Dendritic cell treated with granulocyte-macrophage colony-stimulating factor and Interleukin-4, amounts not matched to agents 40 ng/mL and 50 ng/mL, for 4 days (primary cell): ENCODE measurements at regions not wholly inside any gene's neighbourhood (a gene's known extent, or its start where the extent isn't known, plus 50 kb on each side); places are given as distances from the start of the nearest gene placed in this dataset.

Experiments
- H3K27ac Mint-ChIP-seq: one replicate; pipeline ENCODE4 v1.8.0; 2022; ENCODE audit warnings: mild to moderate bottlenecking, mixed read lengths
- H3K27me3 Mint-ChIP-seq: one replicate; pipeline ENCODE4 v1.8.0; 2022; ENCODE audit warnings: mild to moderate bottlenecking, mixed read lengths
- H3K36me3 Mint-ChIP-seq: one replicate; pipeline ENCODE4 v1.8.0; 2022; ENCODE audit warnings: low read depth, mixed read lengths
- H3K4me1 Mint-ChIP-seq: one replicate; pipeline ENCODE4 v1.8.0; 2022; ENCODE audit warnings: low read depth, mixed read lengths
- H3K4me3 Mint-ChIP-seq: one replicate; pipeline ENCODE4 v1.8.0; 2022; ENCODE audit warnings: mild to moderate bottlenecking, moderate library complexity, mixed read lengths
- H3K9me3 Mint-ChIP-seq: one replicate; pipeline ENCODE4 v1.8.0; 2022; ENCODE audit warnings: mixed read lengths
- intact Hi-C: fragments of 100-400 bp; cut with micrococcal nuclease; formaldehyde crosslinking; loops from one replicate; pipeline ENCODE4 v1.15.0; 2022

- Mint-ChIP-seq H3K4me3 (no peak overlapping the region), H3K27ac (peak overlapping the region; percentile 30), H3K27me3 (peaks cover 73% of the 10 kb centered on the region), H3K36me3 (no peaks in the 10 kb centered on the region), H3K4me1 (peaks cover 29% of the 10 kb centered on the region), H3K9me3 (no peaks in the 10 kb centered on the region)
- intact Hi-C loops, result no loop called here
Measured at GRCh38 chr21:43364261-43364510, 62.7 kb downstream of the SIK1 start.

DNA sequence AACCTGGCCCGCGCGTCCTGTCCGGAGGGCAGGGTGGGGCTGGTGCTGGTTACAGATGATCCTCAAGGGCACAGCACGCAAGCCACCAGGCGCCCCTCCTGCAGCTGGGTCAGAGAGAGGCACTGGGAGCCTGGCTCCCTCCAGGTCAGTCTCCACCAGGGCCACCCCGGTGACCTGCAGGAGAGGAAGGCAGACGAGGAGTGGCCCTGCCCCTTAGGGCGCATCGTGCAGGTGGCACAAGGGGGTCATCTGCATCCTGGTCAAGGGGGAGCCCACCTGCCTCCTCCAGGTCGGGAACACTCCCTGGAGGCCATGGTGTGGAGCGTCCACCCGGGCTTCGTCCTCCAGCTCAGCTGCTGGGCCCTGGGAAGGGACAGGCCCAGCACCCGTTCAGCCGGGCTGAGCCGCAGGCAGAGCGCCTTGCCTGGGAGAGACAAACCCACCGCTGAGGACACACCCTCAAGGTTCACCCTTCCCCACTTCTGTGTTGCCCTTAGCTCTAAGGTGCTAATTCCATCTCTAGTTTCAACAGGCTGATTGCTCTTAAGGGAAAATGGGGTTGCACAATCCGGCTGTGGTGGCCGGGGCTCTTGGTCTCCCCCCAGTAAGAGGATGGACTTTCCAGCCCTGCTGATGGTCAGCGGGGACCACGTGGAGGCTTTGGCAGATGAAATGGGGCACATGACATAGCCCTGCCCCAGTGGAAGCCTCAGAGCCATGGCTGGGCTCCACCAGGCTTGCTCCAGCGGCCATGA lies 63.2 kb downstream of the SIK1 start:
- Mint-ChIP-seq H3K27ac (peak overlapping the region; percentile 30), H3K27me3 (peaks cover 73% of the 10 kb centered on the region), H3K4me1 (peaks cover 25% of the 10 kb centered on the region), H3K36me3 (no peaks in the 10 kb centered on the region), H3K4me3 (no peak overlapping the region), H3K9me3 (no peaks in the 10 kb centered on the region)
- intact Hi-C loops, result no loop called here

DNA sequence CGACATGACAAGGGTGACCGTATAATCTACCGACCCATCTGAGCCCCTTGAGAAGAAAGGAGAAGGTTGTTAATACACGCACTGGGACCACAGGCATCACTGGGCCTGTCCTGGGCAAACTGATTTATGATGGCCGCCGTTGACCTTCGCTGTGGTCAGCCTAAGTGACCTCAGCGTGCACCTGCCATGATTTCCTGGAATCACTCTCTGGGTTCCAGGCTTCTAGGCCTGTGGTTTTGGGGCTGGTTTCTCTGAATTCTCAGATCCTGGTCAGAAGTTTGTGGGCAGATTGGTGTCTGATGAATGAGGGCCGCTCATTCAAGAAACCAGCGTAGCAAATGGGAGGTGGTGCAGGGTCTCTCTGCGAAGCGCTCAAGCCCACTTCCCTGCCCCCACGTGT lies 64.0 kb downstream of the SIK1 start:
- H3K4me1 Mint-ChIP-seq, result peaks cover 25% of the 10 kb centered on the region
- no peaks in the 10 kb centered on the region for H3K9me3 Mint-ChIP-seq
- H3K27me3 Mint-ChIP-seq, result peaks cover 75% of the 10 kb centered on the region
- H3K27ac Mint-ChIP-seq, result peak overlapping the region; percentile 65
- H3K36me3 Mint-ChIP-seq, result no peaks in the 10 kb centered on the region
- H3K4me3 Mint-ChIP-seq, result no peak overlapping the region
- intact Hi-C loops, result no loop called here

DNA sequence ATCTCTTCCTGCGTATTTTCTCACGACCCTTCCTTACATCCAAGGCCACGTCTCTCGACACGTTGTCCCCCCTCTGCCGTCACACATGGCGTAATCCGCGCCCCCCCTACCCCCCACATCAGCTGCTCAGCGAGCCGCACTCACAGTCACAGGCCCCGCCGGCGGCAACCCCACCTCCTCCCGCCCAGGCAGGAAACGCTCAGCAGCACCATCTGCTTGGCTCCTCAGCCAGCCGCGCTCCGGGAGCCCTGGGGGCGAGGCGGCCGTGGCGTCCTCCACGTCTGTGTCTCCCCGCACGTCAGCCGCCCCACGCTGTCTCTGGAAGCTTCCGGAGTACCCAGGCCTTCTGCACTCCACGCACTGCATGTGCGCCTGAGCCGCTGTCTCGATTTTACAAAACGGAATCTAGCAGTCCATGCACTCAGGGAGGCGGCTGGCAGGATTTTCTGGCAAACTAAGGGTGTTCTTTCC lies 64.6 kb downstream of the SIK1 start:
- H3K36me3 Mint-ChIP-seq, result no peaks in the 10 kb centered on the region
- H3K27ac Mint-ChIP-seq, result peak overlapping the region; percentile 65
- intact Hi-C loops, result no loop called here
- H3K9me3 Mint-ChIP-seq, result no peaks in the 10 kb centered on the region
- peak overlapping the region; percentile 56 for H3K4me3 Mint-ChIP-seq
- peaks cover 71% of the 10 kb centered on the region for H3K27me3 Mint-ChIP-seq
- H3K4me1 Mint-ChIP-seq, result peaks cover 25% of the 10 kb centered on the region

- Mint-ChIP-seq H3K4me1 (peaks cover 25% of the 10 kb centered on the region), H3K36me3 (no peaks in the 10 kb centered on the region), H3K4me3 (peak overlapping the region; percentile 56), H3K27ac (peak overlapping the region; percentile 65), H3K9me3 (no peaks in the 10 kb centered on the region), H3K27me3 (peaks cover 64% of the 10 kb centered on the region)
- intact Hi-C loops, result no loop called here
Measured at GRCh38 chr21:43361493-43362296, 65.2 kb downstream of the SIK1 start.

DNA sequence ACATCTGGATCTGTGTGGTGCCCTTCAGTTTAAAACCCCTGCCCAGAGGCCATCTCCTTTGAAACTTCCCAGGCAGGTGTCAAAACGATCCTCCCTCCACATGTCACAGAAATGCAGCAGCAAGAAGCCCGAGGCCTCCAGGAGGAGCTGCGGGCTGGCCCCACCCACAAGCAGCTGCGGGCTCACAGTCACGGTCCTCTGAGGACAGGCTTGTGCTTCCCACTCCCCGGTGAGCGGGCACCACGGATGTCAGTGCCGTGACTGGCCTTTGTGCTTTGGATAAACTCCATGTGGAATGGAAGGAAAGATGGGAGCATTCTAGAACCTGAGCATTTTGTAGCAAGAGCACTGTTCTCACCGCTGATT lies 65.8 kb downstream of the SIK1 start:
- intact Hi-C loops, result no loop called here
- Mint-ChIP-seq H3K36me3 (no peaks in the 10 kb centered on the region), H3K4me3 (no peak overlapping the region), H3K9me3 (no peaks in the 10 kb centered on the region), H3K4me1 (peaks cover 25% of the 10 kb centered on the region), H3K27me3 (peaks cover 61% of the 10 kb centered on the region), H3K27ac (no peak overlapping the region)

- H3K9me3 Mint-ChIP-seq, result no peaks in the 10 kb centered on the region
- peaks cover 59% of the 10 kb centered on the region for H3K27me3 Mint-ChIP-seq
- no peak overlapping the region for H3K27ac Mint-ChIP-seq
- H3K4me1 Mint-ChIP-seq, result peaks cover 25% of the 10 kb centered on the region
- intact Hi-C loops, result no loop called here
- no peaks in the 10 kb centered on the region for H3K36me3 Mint-ChIP-seq
- H3K4me3 Mint-ChIP-seq, result no peak overlapping the region
Measured at GRCh38 chr21:43360441-43361126, 66.3 kb downstream of the SIK1 start.

DNA sequence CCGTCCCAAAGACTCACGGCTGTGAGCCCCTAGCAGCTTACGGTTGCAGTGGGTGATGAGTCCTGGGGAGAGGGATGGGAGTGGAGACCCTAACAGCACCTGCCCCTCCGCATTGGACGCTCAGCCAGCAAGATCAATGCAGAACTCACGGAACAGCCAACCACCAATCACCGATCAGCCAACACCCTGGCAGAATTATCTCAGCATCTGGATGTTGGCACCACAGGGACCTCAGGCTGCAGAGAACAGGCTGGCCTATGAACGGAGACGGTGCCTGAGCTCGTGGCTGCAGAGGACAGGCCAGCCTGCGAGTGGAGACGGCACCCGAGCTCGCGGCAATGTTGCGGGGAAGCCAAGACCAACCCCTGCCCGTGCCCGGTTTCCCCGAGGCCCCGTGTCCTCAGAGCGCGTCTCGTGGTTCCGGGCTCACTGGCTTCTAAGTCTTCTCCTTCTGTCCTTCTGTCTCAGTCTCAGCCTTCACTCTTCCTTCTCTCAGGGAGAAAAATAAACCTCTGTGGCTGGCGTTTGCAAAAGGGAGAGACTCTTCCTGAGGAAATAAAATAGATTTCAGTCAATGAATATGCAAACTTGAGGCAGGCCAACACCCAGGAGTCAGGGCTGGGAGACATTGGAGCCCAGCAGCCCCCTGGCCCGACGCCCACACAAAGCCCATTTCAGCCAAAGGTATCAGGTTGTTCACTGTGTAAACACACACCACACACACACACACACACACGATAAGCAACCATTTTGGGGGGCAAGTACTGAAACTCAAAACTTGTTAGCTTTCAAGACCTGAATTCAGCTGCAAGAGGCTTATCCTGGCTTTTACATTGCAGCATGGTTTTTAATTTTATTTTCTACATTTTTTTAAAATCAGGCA lies 67.8 kb downstream of the SIK1 start:
- Mint-ChIP-seq H3K36me3 (no peaks in the 10 kb centered on the region), H3K27me3 (peaks cover 51% of the 10 kb centered on the region), H3K4me1 (peaks cover 25% of the 10 kb centered on the region), H3K4me3 (no peak overlapping the region), H3K9me3 (no peaks in the 10 kb centered on the region), H3K27ac (no peak overlapping the region)
- intact Hi-C loops, result no loop called here

DNA sequence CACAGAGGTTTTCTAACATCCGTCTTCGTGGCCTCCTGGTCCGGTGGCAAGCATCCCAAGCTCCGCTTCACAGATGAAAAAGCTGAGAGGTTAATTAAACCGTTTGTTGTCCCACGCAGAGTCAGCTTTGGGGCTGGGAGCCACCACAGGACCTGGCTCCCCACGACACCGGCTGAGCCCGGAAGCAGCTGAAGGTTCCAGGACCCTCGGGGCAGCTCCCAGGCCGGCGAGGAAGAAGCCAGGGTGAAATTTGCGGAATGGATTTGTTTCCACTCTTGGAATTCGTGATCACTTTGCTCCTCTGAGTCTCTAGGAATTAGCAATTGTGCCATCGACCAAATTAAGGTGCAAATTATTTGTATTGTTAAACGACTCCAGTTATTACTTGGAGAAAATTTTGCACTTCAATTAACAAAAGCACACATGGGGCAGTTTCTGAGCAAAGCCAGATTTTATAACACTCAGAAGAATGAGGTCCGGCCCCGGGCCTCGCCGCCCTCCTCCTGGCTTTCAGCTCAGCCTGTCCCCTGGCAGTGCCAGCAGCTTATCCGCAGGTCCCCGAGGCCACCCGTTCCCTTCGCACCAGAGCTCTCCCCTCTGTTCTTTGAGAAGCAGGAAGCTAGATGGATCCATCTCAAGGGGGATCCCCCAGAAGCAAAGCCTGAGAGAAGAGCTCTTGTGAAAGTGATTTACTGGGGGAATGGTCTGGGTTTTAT lies 69.1 kb downstream of the SIK1 start:
- peaks cover 19% of the 10 kb centered on the region for H3K4me1 Mint-ChIP-seq

DNA sequence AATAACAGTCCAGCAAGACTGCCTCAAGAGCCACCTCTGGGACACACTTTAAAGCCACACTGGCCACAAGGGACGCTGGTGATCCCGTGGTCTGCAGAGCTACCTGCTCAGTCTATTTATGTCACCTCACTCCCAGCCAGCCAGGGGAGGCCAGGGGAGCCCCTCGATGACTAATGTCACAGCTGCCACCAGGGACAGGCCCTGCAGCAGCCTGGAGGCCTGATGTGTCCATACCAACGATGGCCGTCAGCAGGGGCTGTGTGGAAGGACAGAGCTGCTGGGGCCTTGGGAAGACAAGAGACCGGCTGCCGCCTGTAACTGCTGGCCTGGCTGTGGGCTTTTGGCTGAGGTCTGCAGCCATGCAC lies 71.0 kb downstream of the SIK1 start:
- peaks cover 23% of the 10 kb centered on the region for H3K27me3 Mint-ChIP-seq
- intact Hi-C loops, result no loop called here
- H3K4me3 Mint-ChIP-seq, result no peak overlapping the region
- H3K36me3 Mint-ChIP-seq, result no peaks in the 10 kb centered on the region
- peaks cover 1% of the 10 kb centered on the region for H3K4me1 Mint-ChIP-seq
- H3K9me3 Mint-ChIP-seq, result no peaks in the 10 kb centered on the region
- no peak overlapping the region for H3K27ac Mint-ChIP-seq

More for the DNA sequence above, 69.1 kb downstream of the SIK1 start:
- Mint-ChIP-seq H3K9me3 (no peaks in the 10 kb centered on the region), H3K27me3 (peaks cover 42% of the 10 kb centered on the region), H3K27ac (no peak overlapping the region), H3K4me3 (no peak overlapping the region), H3K36me3 (no peaks in the 10 kb centered on the region)
- intact Hi-C loops, result no loop called here

GRCh38 chr21:43355266-43355924 lies 71.5 kb downstream of the SIK1 start:
- Mint-ChIP-seq H3K9me3 (no peaks in the 10 kb centered on the region), H3K4me1 (no peaks in the 10 kb centered on the region), H3K27me3 (peaks cover 21% of the 10 kb centered on the region)

GRCh38 chr21:43354666-43355065 lies 72.3 kb downstream of the SIK1 start:
- Mint-ChIP-seq H3K36me3 (no peaks in the 10 kb centered on the region), H3K9me3 (no peaks in the 10 kb centered on the region), H3K4me3 (no peak overlapping the region), H3K27ac (no peak overlapping the region), H3K27me3 (peaks cover 17% of the 10 kb centered on the region), H3K4me1 (no peaks in the 10 kb centered on the region)
- intact Hi-C loops, result no loop called here

More at GRCh38 chr21:43355266-43355924, 71.5 kb downstream of the SIK1 start:
- no peak overlapping the region for H3K27ac Mint-ChIP-seq
- no peaks in the 10 kb centered on the region for H3K36me3 Mint-ChIP-seq
- H3K4me3 Mint-ChIP-seq, result no peak overlapping the region
- intact Hi-C loops, result no loop called here

DNA sequence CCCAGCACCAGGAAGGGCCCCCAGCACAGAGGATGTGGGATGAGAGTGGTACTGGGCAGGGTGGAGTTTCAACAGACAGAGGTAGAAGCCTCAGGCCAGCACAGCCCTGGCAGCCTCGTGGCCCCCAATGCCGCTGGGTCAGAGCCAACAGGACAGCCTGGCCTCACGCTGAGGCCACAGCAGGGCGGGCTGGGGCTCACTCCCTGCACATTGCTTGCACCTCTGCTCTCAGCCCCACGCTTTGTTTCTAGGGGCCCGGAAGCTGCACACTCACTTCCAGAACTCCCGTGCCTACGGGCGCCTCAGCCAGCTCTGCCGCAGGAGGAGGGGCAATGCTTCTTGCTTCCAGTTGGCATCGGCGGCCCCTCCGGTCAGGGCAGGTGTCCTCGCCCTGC lies 72.9 kb downstream of the SIK1 start:
- Mint-ChIP-seq H3K4me1 (no peaks in the 10 kb centered on the region), H3K4me3 (no peak overlapping the region), H3K27me3 (peaks cover 12% of the 10 kb centered on the region), H3K36me3 (no peaks in the 10 kb centered on the region), H3K27ac (no peak overlapping the region), H3K9me3 (no peaks in the 10 kb centered on the region)
- intact Hi-C loops, result no loop called here
